Sigmoid colon (tissue), 6 donors: ENCODE measurements at regions not wholly inside any gene's neighbourhood (a gene's known extent, or its start where the extent isn't known, plus 50 kb on each side); places are given as distances from the start of the nearest gene placed in this dataset.
"Not testable (repeated sequence)": the region's sequence is repeated elsewhere in the genome, so short reads cannot be mapped to it uniquely, and the experiment has no call there.

Experiments used
- DNase-seq: peaks from one replicate; pipeline ENCODE4 v3.0.0-alpha.2; 2019
- H3K27ac ChIP-seq, 4 donors: fragments of 200-600 bp; sonication (generic); one replicate each; pipeline ENCODE4 v1.5.1; 2016 to 2019; ENCODE audit warnings: mild to moderate bottlenecking in 1 of 4
- H3K27me3 ChIP-seq, 3 donors: fragments of 200-600 bp; sonication (generic); one replicate each; pipeline ENCODE4 v1.5.1; 2019; ENCODE audit warnings: mild to moderate bottlenecking in 1 of 3
- H3K36me3 ChIP-seq, 4 donors: fragments of 200-600 bp; sonication (generic); one replicate each; pipeline ENCODE4 v1.5.1; 2016 to 2019
- H3K4me1 ChIP-seq, 4 donors: fragments of 200-600 bp; sonication (generic); one replicate each; pipeline ENCODE4 v1.5.1; 2017 to 2019
- H3K4me3 ChIP-seq, 4 donors: fragments of 200-600 bp; sonication (generic); one replicate each; pipeline ENCODE4 v1.5.1; 2017 to 2019; ENCODE audit warnings: mild to moderate bottlenecking in 2 of 4, moderate library complexity in 1 of 4
- H3K9me3 ChIP-seq, 4 donors: fragments of 200-600 bp in 3 of 4; sonication (generic) in 3 of 4; one replicate each; pipeline versions ENCODE4 v1.5.1 to v1.6.1; 2013 to 2019
- CTCF ChIP-seq, 4 experiments: fragments of 450-650 bp in 3 of 4; fragments of 200-600 bp in 1 of 4; IDR thresholded peaks; one replicate each; pipeline ENCODE4 v1.5.1; 2016 to 2019; ENCODE audit warnings: antibody characterized with exemption in 4 of 4, mild to moderate bottlenecking in 3 of 4, moderate library complexity in 2 of 4
- EP300 ChIP-seq, 4 donors: sonication (generic); formaldehyde crosslinking; IDR thresholded peaks; one replicate each; pipeline ENCODE4 v1.6.1; 2017; ENCODE audit warnings: antibody characterized with exemption in 4 of 4
- POLR2A ChIP-seq, 2 donors: fragments of 450-650 bp; IDR thresholded peaks; one replicate each; pipeline ENCODE4 v1.6.1; 2016; ENCODE audit warnings: antibody characterized with exemption in 2 of 2, mild to moderate bottlenecking in 2 of 2, moderate library complexity in 2 of 2
- POLR2AphosphoS5 ChIP-seq, 4 donors: sonication (generic); formaldehyde crosslinking; IDR thresholded peaks; one replicate each; pipeline ENCODE4 v1.6.1; 2017; ENCODE audit warnings: antibody characterized with exemption in 4 of 4
- WGBS, 2 donors: extraction: QIAGEN DNeasy Blood & Tissue Kit; methylation state at CpG; one replicate each; pipeline ENCODE4 v1.1.7; 2013; 5-methylcytosine and 5-hydroxymethylcytosine counted together
- intact Hi-C: fragments of 100-400 bp; cut with DNase I; formaldehyde crosslinking; loops from one replicate; pipeline ENCODE4 v1.15.1; 2023
- donor health status: healthy with polysubstance abuse.
- donor health status: healthy.

GRCh38 chr5:166719991-166720390 is 1571.5 kb upstream of the WWC1 start:
- intact Hi-C loops: no loop called here
- 70 to 73% methylated on average over 2 of the region's 2 CpGs for WGBS, 2 donors
- DNase-seq: no peak
- TF ChIP-seq POLR2AphosphoS5 (IDR thresholded peaks at IDR 0.05): no peak
- H3K4me3 ChIP-seq: no peak overlapping the region
- H3K36me3 ChIP-seq: no peaks in the 10 kb centered on the region
- H3K27me3 ChIP-seq: no peaks in the 10 kb centered on the region
- H3K9me3 ChIP-seq: no peaks in the 10 kb centered on the region
- no peak overlapping the region for H3K27ac ChIP-seq
- H3K4me1 ChIP-seq: no peaks in the 10 kb centered on the region

- H3K4me3 ChIP-seq: no peak overlapping the region
- intact Hi-C loops: no loop called here
- 93 to 95% methylated on average over 2 of the region's 2 CpGs for WGBS, 2 donors
- H3K36me3 ChIP-seq: no peaks in the 10 kb centered on the region
- no peak for DNase-seq
- no peak overlapping the region for H3K27ac ChIP-seq
- H3K27me3 ChIP-seq: no peaks in the 10 kb centered on the region
- no peaks in the 10 kb centered on the region for H3K9me3 ChIP-seq
- H3K4me1 ChIP-seq: no peaks in the 10 kb centered on the region
- TF ChIP-seq POLR2AphosphoS5 (IDR thresholded peaks at IDR 0.05) (no peak), POLR2A (IDR thresholded peaks at IDR 0.05) (no peak), CTCF (IDR thresholded peaks at IDR 0.05) (no peak), EP300 (IDR thresholded peaks at IDR 0.05) (no peak)
These were observed 1568.5 kb upstream of the WWC1 start for GRCh38 chr5:166722939-166723338.

DNA sequence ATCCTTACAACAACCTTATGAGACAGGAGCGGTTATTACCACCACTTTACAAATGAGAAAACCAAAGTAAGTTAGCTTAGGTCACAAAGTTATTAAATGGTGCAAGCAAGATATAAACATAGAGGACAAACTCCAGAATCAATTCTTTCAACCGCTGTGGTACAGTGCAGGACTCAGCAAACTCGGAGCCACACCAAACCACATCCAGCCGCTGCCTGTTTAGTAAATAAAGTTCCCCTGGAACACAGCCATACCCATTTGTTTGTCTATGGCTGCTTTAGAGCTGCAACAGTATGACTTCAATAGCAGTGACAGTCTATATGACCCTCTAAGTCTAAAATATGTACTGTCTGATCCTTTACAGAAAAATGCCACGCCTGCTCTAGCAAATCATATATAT is 1567.2 kb upstream of the WWC1 start:
- intact Hi-C loops: no loop called here
- no peak for TF ChIP-seq POLR2AphosphoS5 (IDR thresholded peaks at IDR 0.05)
- no peak for TF ChIP-seq EP300 (IDR thresholded peaks at IDR 0.05)
- TF ChIP-seq POLR2A (IDR thresholded peaks at IDR 0.05): no peak
- no peak for TF ChIP-seq CTCF (IDR thresholded peaks at IDR 0.05)
- no peak overlapping the region for H3K27ac ChIP-seq
- 42 to 51% methylated on average over 5 of the region's 5 CpGs for WGBS, 2 donors
- no peaks in the 10 kb centered on the region for H3K9me3 ChIP-seq
- H3K27me3 ChIP-seq: no peaks in the 10 kb centered on the region
- no peaks in the 10 kb centered on the region for H3K36me3 ChIP-seq
- no peak for DNase-seq
- no peaks in the 10 kb centered on the region for H3K4me1 ChIP-seq
- no peak overlapping the region for H3K4me3 ChIP-seq

DNA sequence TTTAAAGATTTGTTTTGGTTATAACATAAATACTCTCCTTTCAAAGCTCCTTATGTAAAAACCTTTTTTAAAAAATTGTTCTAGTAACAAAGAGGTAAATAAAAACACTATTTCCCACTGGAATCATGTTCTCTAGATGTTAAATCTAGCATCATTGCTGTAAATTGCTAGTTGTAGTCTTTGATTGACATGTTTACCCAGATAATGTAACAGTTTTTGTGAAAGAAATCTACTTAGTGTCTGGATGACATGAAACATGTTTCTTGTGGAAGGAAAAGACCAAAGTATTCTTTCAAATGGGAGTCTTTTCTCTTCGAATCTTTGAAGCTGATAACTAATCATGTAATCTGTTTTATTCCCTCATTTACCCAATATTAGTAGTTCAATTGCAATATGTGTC is 1565.9 kb upstream of the WWC1 start:
- Histone ChIP-seq H3K27me3 (no peaks in the 10 kb centered on the region), H3K4me3 (no peak overlapping the region), H3K27ac (no peak overlapping the region), H3K9me3 (no peaks in the 10 kb centered on the region), H3K4me1 (no peaks in the 10 kb centered on the region), H3K36me3 (no peaks in the 10 kb centered on the region)
- DNase-seq: no peak
- intact Hi-C loops: no loop called here
- no peak for TF ChIP-seq EP300 (IDR thresholded peaks at IDR 0.05)
- no peak for TF ChIP-seq POLR2A (IDR thresholded peaks at IDR 0.05)
- TF ChIP-seq POLR2AphosphoS5 (IDR thresholded peaks at IDR 0.05): no peak
- no peak for TF ChIP-seq CTCF (IDR thresholded peaks at IDR 0.05)
- WGBS, 2 donors: 57 to 65% methylated on average over 1 of the region's 1 CpG

DNA sequence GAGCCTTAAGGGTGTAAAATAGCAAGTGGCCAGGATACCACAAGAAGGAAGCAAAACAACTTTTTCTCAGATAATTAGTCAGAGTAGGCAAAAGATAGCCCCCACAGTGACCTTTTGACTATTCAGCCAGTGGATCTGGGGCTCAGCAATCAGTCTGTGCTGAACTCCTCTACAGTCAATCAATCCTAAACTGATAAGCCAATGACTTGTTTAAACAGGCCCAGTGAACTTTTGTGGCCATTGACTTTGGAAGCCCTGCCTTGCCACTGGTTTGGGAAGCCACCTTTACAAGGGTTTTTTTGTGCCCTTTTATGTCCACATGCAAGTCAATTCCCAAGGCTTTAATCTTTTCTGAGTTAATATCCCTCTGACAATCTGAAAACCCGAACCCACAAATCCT is 1565.0 kb upstream of the WWC1 start:
- WGBS, 2 donors: 38 to 69% methylated on average over 1 of the region's 1 CpG
- no peaks in the 10 kb centered on the region for H3K9me3 ChIP-seq
- H3K4me1 ChIP-seq: no peaks in the 10 kb centered on the region
- no peaks in the 10 kb centered on the region for H3K27me3 ChIP-seq
- intact Hi-C loops: no loop called here
- H3K4me3 ChIP-seq: no peak overlapping the region
- H3K36me3 ChIP-seq: no peaks in the 10 kb centered on the region
- DNase-seq: no peak
- no peak overlapping the region for H3K27ac ChIP-seq
- TF ChIP-seq EP300 (IDR thresholded peaks at IDR 0.05) (no peak), POLR2AphosphoS5 (IDR thresholded peaks at IDR 0.05) (no peak), POLR2A (IDR thresholded peaks at IDR 0.05) (no peak), CTCF (IDR thresholded peaks at IDR 0.05) (no peak)

GRCh38 chr5:166742951-166743350 is 1548.5 kb upstream of the WWC1 start:
- DNase-seq, intact Hi-C loops, H3K9me3 ChIP-seq, H3K4me1 ChIP-seq, H3K4me3 ChIP-seq, H3K27ac ChIP-seq, H3K27me3 ChIP-seq, H3K36me3 ChIP-seq: not testable (repeated sequence)
- 83 to 86% methylated on average over 4 of the region's 4 CpGs for WGBS, 2 donors
